NCI-H1105 (cell line): ENCODE measurements at regions not wholly inside any gene's neighbourhood (a gene's known extent, or its start where the extent isn't known, plus 50 kb on each side); places are given as distances from the start of the nearest gene placed in this dataset.

Experiments
- DNase-seq: peaks from one replicate; lab custom pipeline; 2025; lab: John Stamatoyannopoulos, UW

- no peak for DNase-seq
Measured at GRCh38 chr13:109440320-109440719, 346.1 kb downstream of the IRS2 start.

DNA sequence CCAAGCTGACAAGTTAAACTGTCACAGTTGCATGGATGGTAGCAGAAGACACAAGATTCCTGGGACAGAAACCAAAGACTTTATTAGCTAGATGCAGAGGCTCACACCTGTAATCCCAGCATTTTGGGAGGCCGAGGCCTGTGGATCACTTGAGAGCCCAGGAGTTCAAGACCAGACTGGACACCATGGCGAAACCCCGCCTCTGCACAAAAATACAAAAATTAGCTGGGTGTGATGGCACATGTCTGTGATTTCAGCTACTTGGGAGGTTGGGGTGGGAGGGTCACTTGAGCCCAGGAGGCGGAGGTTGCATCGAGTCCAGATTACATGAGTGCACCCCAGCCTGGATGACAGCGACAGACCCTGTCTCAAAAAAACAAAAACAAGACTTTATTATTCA is 346.6 kb downstream of the IRS2 start:
- DNase-seq, result no peak

- DNase-seq, result no peak
Measured at GRCh38 chr13:109436841-109437240, 349.5 kb downstream of the IRS2 start.

DNA sequence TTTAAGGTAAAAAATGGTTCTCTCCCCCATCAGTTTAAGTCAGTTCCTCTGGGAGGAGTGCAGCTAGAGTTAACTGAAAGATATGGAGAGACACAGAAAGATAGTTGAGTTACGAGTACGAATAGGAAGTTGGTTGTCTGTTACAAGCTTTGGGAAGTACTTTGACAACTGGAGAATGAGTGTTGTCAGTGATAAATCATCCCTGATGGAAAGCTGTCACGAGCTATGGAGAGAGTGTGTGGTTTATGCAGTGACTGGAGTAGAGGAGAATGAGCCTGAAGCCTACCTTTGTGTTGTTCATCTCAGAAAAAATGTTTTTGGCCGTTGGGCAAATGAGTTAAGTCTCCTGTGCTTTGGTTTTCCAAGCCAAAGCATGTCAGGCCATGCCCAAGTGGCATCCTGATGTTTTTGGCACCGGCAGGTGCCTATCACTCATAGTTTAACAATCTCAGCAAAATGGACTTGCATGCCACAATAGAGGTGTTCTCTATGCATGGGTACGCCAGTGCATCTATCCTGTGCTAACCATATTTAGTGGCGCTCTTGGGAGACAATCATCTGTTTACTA is 350.2 kb downstream of the IRS2 start:
- no peak for DNase-seq

DNA sequence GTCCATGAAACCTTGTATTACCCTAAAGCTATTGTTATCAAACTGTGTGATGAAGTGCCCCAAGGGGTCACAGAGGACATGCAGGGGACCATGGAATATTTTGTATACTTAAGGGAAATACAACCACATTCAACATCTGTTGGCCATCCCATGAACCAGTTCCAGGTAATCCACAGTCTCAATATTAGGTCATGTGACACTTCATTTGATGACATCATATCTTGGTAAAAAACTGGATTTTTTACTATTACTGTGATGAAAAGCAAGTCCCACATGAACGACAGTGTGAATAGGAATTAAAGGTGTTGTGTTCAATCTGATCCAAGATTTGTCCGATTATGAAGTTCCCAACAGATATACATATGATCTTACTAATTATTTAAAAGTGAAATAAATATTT is 355.2 kb downstream of the IRS2 start:
- DNase-seq, result no peak

DNA sequence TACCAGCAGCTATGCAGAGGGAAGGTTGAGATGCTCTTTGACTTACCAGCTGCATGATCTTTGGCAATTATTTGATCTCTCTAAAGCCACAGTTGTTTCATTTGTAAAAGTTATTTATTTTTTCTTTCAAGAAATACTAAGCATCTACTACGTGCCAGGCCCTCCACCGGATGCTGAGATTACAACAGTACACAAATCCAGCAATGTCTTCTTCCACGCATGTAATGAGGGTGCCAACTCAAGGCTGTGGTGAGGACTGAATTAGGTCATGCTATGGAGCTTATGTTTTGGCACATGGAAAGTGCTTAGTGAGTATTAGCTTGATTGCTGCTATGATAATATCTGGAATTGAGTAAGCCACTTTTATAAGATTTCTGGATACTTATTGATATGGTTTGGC is 358.2 kb downstream of the IRS2 start:
- DNase-seq, result no peak

- no peak for DNase-seq
Measured at GRCh38 chr13:109427695-109428094, 358.7 kb downstream of the IRS2 start.

- no peak for DNase-seq
Measured at GRCh38 chr13:109427148-109427547, 359.2 kb downstream of the IRS2 start.

DNA sequence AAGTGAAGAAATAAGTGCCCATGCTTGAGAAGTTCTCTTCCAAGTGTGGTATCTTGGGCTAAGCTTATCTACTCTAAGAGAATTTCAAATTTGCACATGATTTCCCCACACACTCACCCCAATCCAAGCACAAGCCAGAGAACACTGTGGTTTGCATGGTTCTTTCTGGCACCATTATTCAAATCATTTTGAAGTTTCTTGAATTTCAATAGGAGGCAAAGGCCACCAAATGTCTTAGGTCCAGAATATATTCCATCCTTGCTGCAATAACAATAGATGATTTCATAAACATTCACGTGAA is 359.7 kb downstream of the IRS2 start:
- no peak for DNase-seq

- no peak for DNase-seq
Measured at GRCh38 chr13:109425821-109426689, 360.3 kb downstream of the IRS2 start.

GRCh38 chr13:109422161-109422560 is 364.2 kb downstream of the IRS2 start:
- DNase-seq, result no peak

DNA sequence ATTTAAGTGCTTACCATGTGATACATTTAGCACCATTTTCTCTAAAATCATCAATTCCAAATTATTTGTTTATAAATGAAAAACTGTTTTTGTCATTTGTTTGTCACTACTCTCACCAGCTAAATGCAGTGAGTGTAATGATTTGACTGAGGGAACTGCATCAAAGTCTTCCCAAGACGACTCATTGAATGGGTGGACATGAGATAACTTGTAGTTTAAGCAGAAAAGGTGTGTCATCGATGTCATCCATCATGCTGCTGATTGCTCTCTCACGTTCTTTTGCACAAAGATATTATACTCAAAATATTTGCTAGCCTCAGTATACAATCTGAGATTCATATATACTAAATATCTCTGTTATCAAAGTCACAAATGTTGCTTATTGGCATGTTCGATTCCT is 366.5 kb downstream of the IRS2 start:
- no peak for DNase-seq

DNA sequence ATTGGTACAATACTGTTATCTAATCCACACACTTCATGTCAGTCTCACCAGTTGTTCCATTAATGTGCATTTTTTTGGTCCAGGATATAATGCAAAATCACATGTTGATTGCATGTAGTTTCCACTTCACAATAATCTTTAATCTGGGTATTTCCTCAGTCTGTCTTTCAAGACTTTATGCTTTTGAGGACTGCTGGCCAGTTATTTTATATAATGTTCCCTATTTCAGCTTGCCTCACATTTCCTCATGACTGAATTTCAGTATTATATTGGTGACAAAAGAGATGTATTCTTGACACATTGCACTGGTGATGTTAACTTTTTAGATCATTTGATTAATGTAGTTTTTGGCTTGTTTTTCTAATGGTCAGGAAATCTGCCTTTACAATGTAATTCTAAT is 368.3 kb downstream of the IRS2 start:
- no peak for DNase-seq

GRCh38 chr13:109416001-109416400 is 370.4 kb downstream of the IRS2 start:
- DNase-seq, result no peak

- no peak for DNase-seq
Measured at GRCh38 chr13:109415057-109415456, 371.3 kb downstream of the IRS2 start.

- peak; percentile 77 for DNase-seq
Measured at GRCh38 chr13:109412283-109412901, 374.0 kb downstream of the IRS2 start.

- no peak for DNase-seq
Measured at GRCh38 chr13:109410868-109411267, 375.5 kb downstream of the IRS2 start.

GRCh38 chr13:109408591-109409382 is 377.6 kb downstream of the IRS2 start:
- no peak for DNase-seq

DNA sequence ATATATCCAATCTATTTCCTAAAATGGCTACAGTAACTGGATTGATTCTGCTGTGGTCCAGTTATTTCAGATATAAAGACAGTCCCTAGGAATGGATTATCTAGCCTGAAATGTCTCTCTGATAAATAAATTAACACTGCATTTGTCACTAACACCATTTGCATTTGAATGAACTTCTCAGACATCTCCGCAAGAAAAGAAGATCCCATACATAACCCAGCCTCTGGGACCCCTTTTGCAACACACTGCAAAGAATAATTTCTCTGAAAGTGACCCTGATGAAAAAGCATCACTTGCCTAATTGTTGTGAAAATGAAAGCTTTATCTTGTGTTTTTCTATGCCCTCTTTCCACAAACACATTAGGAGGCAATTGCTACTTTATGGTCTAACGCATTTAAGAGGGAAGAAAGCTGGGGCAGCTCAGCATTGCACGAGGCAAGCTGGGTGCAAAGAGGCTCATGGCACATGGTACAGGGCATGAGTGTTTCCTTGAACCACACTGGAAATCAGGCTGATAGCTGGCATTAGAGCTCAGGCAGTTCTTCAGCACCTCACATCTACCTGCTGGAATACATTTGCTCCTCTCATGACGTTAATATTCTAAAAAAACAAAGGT is 379.9 kb downstream of the IRS2 start:
- no peak for DNase-seq

DNA sequence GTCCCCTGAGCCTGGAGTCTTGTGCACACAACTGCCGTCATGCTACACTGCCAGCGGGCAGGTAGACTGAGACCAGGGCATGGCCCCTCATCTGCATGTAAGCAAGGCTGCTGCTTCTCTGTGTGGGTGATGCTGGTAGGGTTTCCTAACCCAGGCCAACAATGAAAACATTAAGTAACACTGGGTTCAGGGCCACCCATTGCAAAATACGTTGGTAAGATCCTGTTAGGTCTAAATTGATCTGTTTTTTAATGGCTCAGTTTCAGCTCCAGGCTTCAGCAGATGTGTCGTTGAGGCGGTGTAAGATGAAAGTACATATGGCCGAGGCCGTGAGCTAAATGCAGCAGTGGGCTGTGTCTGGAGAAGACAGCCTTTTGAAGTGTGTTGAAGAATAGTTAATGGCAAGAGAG is 383.4 kb downstream of the IRS2 start:
- no peak for DNase-seq

DNA sequence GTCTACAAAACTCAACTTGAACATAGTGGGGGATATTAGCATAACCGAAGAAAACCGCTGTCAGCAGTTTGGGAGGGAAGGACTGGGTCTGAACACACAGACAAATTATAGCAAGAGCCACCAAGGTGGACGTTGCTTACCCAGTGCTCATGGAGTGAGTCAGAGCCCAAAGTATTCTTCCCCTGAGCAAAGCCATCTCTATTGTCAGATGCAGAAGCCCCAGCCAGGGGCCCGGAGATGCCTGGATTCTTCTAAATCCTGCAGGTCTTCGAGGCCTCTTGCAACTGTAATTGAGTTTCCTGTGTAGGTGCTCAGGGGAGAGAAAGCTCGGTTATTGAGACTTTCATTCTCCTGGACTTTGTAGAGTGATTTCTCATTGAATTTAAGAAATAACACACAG is 384.5 kb downstream of the IRS2 start:
- no peak for DNase-seq

DNA sequence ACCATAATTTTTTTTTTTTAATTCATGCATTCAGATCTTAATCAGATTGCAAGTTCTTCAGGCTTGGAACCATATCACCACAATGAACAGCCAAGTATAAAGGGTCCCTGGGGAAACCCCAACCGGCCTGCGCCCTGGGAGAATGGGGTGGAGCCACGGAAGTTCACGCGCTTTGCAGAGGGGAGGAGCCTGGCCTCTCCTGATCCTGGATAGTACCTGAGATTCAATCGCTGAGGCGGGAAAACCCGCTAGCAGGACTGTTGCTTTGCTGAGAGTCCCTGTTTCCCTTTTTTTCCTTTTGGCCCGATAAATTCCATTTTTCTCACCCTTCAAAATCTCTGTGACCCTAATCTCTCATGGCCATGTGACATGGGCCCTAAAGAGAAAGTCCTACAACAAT is 385.1 kb downstream of the IRS2 start:
- DNase-seq, result no peak
